Spleen (tissue), 11 donors: ENCODE measurements at regions not wholly inside any gene's neighbourhood (a gene's known extent, or its start where the extent isn't known, plus 50 kb on each side); places are given as distances from the start of the nearest gene placed in this dataset.

ENCODE experiments used
- DNase-seq: peaks from one replicate; pipeline ENCODE4 v3.0.0-alpha.2; 2020
- H3K27ac ChIP-seq, 8 donors: fragments of 200-600 bp; sonication (generic) in 7 of 8; 1 replicate in 4 of 8; 2 replicates in 4 of 8; pipeline versions ENCODE4 v1.5.0 to v1.8.0; 2016 to 2021; ENCODE audit warnings: inconsistent platforms in 4 of 8, mild to moderate bottlenecking in 4 of 8, moderate library complexity in 1 of 8
- H3K27me3 ChIP-seq, 7 donors: fragments of 200-600 bp; sonication (generic) in 6 of 7; replicated peaks in 1 of 7; 1 replicate in 4 of 7; 2 replicates in 3 of 7; pipeline versions ENCODE4 v1.5.0 to v1.8.0; 2016 to 2021; ENCODE audit warnings: inconsistent platforms in 3 of 7, mild to moderate bottlenecking in 1 of 7
- H3K36me3 ChIP-seq, 6 donors: fragments of 200-600 bp; sonication (generic) in 5 of 6; 1 replicate in 4 of 6; 2 replicates in 2 of 6; pipeline versions ENCODE4 v1.5.0 to v1.8.0; 2016 to 2021; ENCODE audit warnings: inconsistent platforms in 2 of 6
- H3K4me1 ChIP-seq, 6 donors: fragments of 200-600 bp; sonication (generic) in 5 of 6; 1 replicate in 3 of 6; 2 replicates in 3 of 6; pipeline versions ENCODE4 v1.5.0 to v1.8.0; 2016 to 2021; ENCODE audit warnings: inconsistent platforms in 3 of 6
- H3K4me3 ChIP-seq, 8 donors: fragments of 200-600 bp; sonication (generic) in 7 of 8; 1 replicate in 4 of 8; 2 replicates in 4 of 8; pipeline versions ENCODE4 v1.5.0 to v1.8.0; 2016 to 2021; ENCODE audit warnings: inconsistent platforms in 4 of 8, mild to moderate bottlenecking in 4 of 8, moderate library complexity in 2 of 8
- H3K9me3 ChIP-seq, 8 donors: fragments of 200-600 bp; sonication (generic) in 7 of 8; 1 replicate in 4 of 8; 2 replicates in 4 of 8; pipeline versions ENCODE4 v1.5.0 to v1.8.0; 2016 to 2021; ENCODE audit warnings: inconsistent platforms in 4 of 8
- CTCF ChIP-seq, 11 experiments: fragments of 200-600 bp in 7 of 11; fragments of 450-650 bp in 4 of 11; sonication (generic) in 4 of 11; IDR thresholded peaks in 8 of 11; conservative IDR thresholded peaks in 3 of 11; 1 replicate in 7 of 11; 2 replicates in 4 of 11; pipeline versions ENCODE4 v1.4.0 to v1.8.0; 2016 to 2021; ENCODE audit warnings: antibody characterized with exemption in 11 of 11, inconsistent platforms in 4 of 11, mild to moderate bottlenecking in 1 of 11
- POLR2A ChIP-seq, 3 donors: fragments of 450-650 bp; IDR thresholded peaks; one replicate each; pipeline ENCODE4 v1.5.1; 2017; ENCODE audit warnings: antibody characterized with exemption in 3 of 3, mild to moderate bottlenecking in 1 of 3
- POLR2AphosphoS5 ChIP-seq, 3 donors: sonication (generic); formaldehyde crosslinking; IDR thresholded peaks; one replicate each; pipeline ENCODE4 v1.5.1; 2017; ENCODE audit warnings: antibody characterized with exemption in 3 of 3
- WGBS, 5 donors: extraction: QIAGEN DNeasy Blood & Tissue Kit in 3 of 5; methylation state at CpG; one replicate each; pipeline versions ENCODE4 v1.1.5 to v1.1.7; 2013 to 2018; 5-methylcytosine and 5-hydroxymethylcytosine counted together
- intact Hi-C: fragments of 100-400 bp; cut with DNase I; formaldehyde crosslinking; loops from one replicate; pipeline ENCODE4 v1.15.0; 2023; ENCODE audit warnings: low total_unique reads
- donor health status: healthy with polysubstance abuse.
- donor health status: DM: no; HTN: no; CAD: no; lungs with moderate emphysema.
- donor health status: DM: no; HTN: no; CAD: no.
- donor health status: Bipolar disorder and iron deficiency.
- donor health status: healthy.
- donor health status: DM: no; HTN: no; CAD: no.
- donor health status: DM: yes; HTN: yes; CAD: no.

DNA sequence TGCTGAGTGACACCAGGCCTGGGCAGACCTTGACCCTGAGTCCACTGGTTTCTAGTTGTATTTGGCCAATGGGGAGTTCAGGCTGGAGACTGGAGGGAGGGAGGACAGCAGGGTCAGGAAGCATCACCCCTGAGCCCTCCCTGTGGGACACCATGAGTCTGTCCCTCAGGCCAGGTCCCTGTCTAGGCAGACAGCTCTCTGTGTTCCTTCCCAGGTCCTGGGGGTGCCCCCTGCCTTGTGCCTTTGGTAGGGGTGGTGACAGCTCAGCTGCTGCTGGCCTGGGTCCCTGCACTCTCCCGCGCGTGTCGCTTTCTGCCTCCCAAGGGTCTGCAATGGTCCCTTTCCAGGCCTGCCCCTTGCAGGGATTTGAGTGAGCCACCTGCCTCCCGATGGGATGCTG is 125.5 kb downstream of the OLFM1 start:
- Histone ChIP-seq H3K9me3 (peaks cover 2 to 25% (median 20%) of the 10 kb centered on the region in 8 donors), H3K27me3 (peaks cover 0 to 44% (median 5%) of the 10 kb centered on the region in 7 donors), H3K4me1 (no peaks in the 10 kb centered on the region), H3K36me3 (no peaks in the 10 kb centered on the region), H3K4me3 (no peak overlapping the region), H3K27ac (no peak overlapping the region)
- no peak for TF ChIP-seq CTCF (IDR thresholded peaks at IDR 0.05 in 8 of 11, conservative IDR thresholded peaks at IDR 0.05 in 3 of 11)
- no peak for TF ChIP-seq POLR2AphosphoS5 (IDR thresholded peaks at IDR 0.05)
- TF ChIP-seq POLR2A (IDR thresholded peaks at IDR 0.05) = no peak
- DNase-seq = peak; percentile 39
- 86 to 94% (median 91%) methylated on average over 1 to 5 of the region's 5 CpGs for WGBS, 5 donors
- intact Hi-C loops = no loop called here

DNA sequence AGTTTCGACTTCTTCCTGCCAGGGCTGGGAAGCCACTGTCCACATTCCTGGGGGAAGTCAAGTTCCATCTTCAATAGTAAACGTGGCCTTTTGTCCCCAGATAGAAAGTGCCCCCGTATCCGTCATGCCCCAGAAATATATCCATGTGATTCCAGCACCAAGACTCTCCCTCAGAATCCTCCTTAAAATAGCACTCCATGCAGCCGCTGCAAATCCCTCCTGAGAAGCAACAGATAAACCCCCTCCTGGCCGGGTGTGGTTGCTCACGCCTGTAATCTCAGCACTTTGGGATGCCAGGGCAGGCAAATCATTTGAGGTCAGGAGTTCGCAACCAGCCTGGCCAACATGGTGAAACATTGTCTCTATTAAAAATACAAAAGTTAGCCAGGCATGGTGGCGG is 126.1 kb downstream of the OLFM1 start:
- Histone ChIP-seq H3K4me1 (peaks cover 0 to 3% (median 0%) of the 10 kb centered on the region in 6 donors), H3K27ac (no peak overlapping the region), H3K27me3 (peaks cover 0 to 50% (median 11%) of the 10 kb centered on the region in 7 donors), H3K4me3 (no peak overlapping the region), H3K9me3 (peaks cover 2 to 25% (median 20%) of the 10 kb centered on the region in 8 donors), H3K36me3 (no peaks in the 10 kb centered on the region)
- WGBS, 5 donors = 69 to 88% (median 83%) methylated on average over 9 of the region's 9 CpGs
- no peak for DNase-seq
- intact Hi-C loops = no loop called here
- TF ChIP-seq CTCF (IDR thresholded peaks at IDR 0.05 in 8 of 11, conservative IDR thresholded peaks at IDR 0.05 in 3 of 11) (no peak), POLR2A (IDR thresholded peaks at IDR 0.05) (no peak), POLR2AphosphoS5 (IDR thresholded peaks at IDR 0.05) (no peak)

DNA sequence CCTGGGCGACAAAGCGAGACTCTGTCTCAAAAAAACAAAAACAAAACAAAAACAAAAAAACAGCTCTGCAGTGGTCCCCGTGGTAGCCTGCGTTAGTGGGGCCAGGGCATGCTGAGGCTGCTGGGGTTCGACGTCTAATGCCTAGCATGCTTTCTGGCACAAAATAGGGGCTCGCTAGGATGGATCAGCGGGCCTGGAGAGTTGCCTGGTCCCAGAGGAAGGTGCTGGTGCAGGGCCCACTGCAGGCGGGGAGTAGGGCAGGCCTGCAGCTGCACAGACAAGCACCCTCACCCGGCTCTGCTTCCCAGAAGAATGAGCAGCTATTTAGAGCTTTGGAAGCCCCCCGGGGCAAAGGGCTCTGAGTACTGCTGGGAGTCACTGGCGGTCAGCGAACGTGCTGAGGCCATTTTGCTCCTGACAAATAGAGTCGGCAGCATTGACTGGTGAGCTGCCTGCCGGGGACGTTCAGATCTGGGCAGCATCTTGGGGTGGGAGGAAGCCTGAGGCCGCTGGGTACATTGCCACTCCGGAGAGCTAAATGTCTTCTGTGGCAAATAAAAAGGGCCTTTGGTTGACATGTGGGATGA is 126.7 kb downstream of the OLFM1 start:
- H3K27ac ChIP-seq = no peak overlapping the region
- intact Hi-C loops = no loop called here
- peaks cover 0 to 5% (median 0%) of the 10 kb centered on the region in 6 donors for H3K4me1 ChIP-seq
- no peak overlapping the region for H3K4me3 ChIP-seq
- peaks cover 2 to 25% (median 20%) of the 10 kb centered on the region in 8 donors for H3K9me3 ChIP-seq
- no peaks in the 10 kb centered on the region for H3K36me3 ChIP-seq
- H3K27me3 ChIP-seq = peaks cover 0 to 56% (median 16%) of the 10 kb centered on the region in 7 donors
- WGBS, 5 donors = 79 to 84% (median 83%) methylated on average over 19 of the region's 19 CpGs
- DNase-seq = peak; percentile 47
- TF ChIP-seq CTCF (IDR thresholded peaks at IDR 0.05 in 8 of 11, conservative IDR thresholded peaks at IDR 0.05 in 3 of 11) (no peak), POLR2A (IDR thresholded peaks at IDR 0.05) (no peak), POLR2AphosphoS5 (IDR thresholded peaks at IDR 0.05) (no peak)

DNA sequence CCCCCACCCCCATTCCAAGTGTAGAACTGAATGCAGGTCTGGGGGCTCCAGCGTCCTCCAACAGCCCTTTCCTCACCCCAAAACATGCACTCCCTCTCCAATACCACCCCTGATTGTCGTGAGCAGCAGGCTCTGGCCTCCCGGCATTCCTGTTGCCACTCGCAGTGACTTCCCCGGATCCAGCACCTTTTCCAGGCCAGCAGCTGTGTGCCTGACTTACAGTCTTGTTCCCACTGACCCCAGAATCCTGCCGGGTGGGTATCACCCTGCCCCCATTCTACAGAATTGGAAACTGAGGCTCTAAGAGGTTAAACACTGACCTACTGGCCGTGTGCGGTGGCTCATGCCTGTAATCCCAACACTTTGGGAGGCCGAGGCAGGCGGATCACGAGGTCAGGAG is 127.2 kb downstream of the OLFM1 start:
- peak; percentile 60 for DNase-seq
- TF ChIP-seq POLR2AphosphoS5 (IDR thresholded peaks at IDR 0.05) (no peak), CTCF (IDR thresholded peaks at IDR 0.05 in 8 of 11, conservative IDR thresholded peaks at IDR 0.05 in 3 of 11) (no peak), POLR2A (IDR thresholded peaks at IDR 0.05) (no peak)
- Histone ChIP-seq H3K4me3 (no peak overlapping the region), H3K27ac (no peak overlapping the region), H3K4me1 (peaks cover 0 to 5% (median 0%) of the 10 kb centered on the region in 6 donors), H3K27me3 (peaks cover 0 to 62% (median 16%) of the 10 kb centered on the region in 7 donors), H3K36me3 (no peaks in the 10 kb centered on the region), H3K9me3 (peaks cover 2 to 25% (median 20%) of the 10 kb centered on the region in 8 donors)
- 78 to 86% (median 83%) methylated on average over 9 to 11 of the region's 11 CpGs for WGBS, 5 donors
- intact Hi-C loops = no loop called here
